Neural progenitor cell (in vitro differentiated cells): ENCODE measurements at regions not wholly inside any gene's neighbourhood (a gene's known extent, or its start where the extent isn't known, plus 50 kb on each side); places are given as distances from the start of the nearest gene placed in this dataset.

ENCODE experiments used
- DNase-seq: peaks from one replicate; pipeline ENCODE4 v3.0.0-alpha.2; 2016; ENCODE audit warnings: low spot score
- H2AFZ ChIP-seq: fragments of 200-600 bp; sonication (generic); replicated peaks from 2 replicates; pipeline ENCODE4 v1.6.1; 2016; ENCODE audit warnings: antibody characterized with exemption
- H3F3A ChIP-seq: fragments of 200-600 bp; sonication (generic); 2 replicates; pipeline ENCODE4 v1.6.1; 2016; ENCODE audit warnings: antibody characterized with exemption, low read depth
- H3K27ac ChIP-seq: fragments of 200-600 bp; sonication (generic); 2 replicates; pipeline ENCODE4 v1.5.1; 2016; ENCODE audit warnings: mild to moderate bottlenecking
- H3K27me3 ChIP-seq: fragments of 200-600 bp; sonication (generic); 2 replicates; pipeline ENCODE4 v1.6.1; 2016; ENCODE audit warnings: mild to moderate bottlenecking, moderate library complexity
- H3K36me3 ChIP-seq: fragments of 200-600 bp; sonication (generic); 2 replicates; pipeline ENCODE4 v1.5.1; 2016
- H3K4me1 ChIP-seq: fragments of 200-600 bp; sonication (generic); 2 replicates; pipeline ENCODE4 v1.6.1; 2016; ENCODE audit warnings: mixed run types
- H3K4me2 ChIP-seq: fragments of 200-600 bp; sonication (generic); 2 replicates; pipeline ENCODE4 v1.6.1; 2016
- H3K4me3 ChIP-seq: fragments of 200-600 bp; sonication (generic); 2 replicates; pipeline ENCODE4 v1.5.1; 2016
- H3K79me2 ChIP-seq: fragments of 200-600 bp; sonication (generic); 2 replicates; pipeline ENCODE4 v1.6.1; 2016; ENCODE audit warnings: low read depth
- H3K9ac ChIP-seq: fragments of 200-600 bp; sonication (generic); 2 replicates; pipeline ENCODE4 v1.6.1; 2016
- H3K9me3 ChIP-seq: fragments of 200-600 bp; sonication (generic); 2 replicates; pipeline ENCODE4 v1.5.1; 2016; ENCODE audit warnings: low read depth
- H4K20me1 ChIP-seq: fragments of 200-600 bp; sonication (generic); 2 replicates; pipeline ENCODE4 v1.6.1; 2016; ENCODE audit warnings: low read depth
- H3K27ac Mint-ChIP-seq: 3 replicates; pipeline ENCODE4 v1.8.0; 2021; ENCODE audit warnings: mixed read lengths
- H3K27me3 Mint-ChIP-seq: 2 replicates; pipeline ENCODE4 v1.8.0; 2022; ENCODE audit warnings: low read depth, mild to moderate bottlenecking, inconsistent platforms, moderate library complexity, mixed read lengths; ENCODE audit not compliant: insufficient read depth
- H3K36me3 Mint-ChIP-seq: 3 replicates; pipeline ENCODE4 v1.8.0; 2021; ENCODE audit warnings: mixed read lengths
- H3K4me1 Mint-ChIP-seq: 3 replicates; pipeline ENCODE4 v1.8.0; 2021; ENCODE audit warnings: mixed read lengths
- H3K4me3 Mint-ChIP-seq: 3 replicates; pipeline ENCODE4 v1.8.0; 2021; ENCODE audit warnings: mild to moderate bottlenecking, moderate library complexity, mixed read lengths
- H3K9me3 Mint-ChIP-seq: 3 replicates; pipeline ENCODE4 v1.8.0; 2020; ENCODE audit warnings: mixed read lengths
- CTCF ChIP-seq: fragments of 200-600 bp; sonication (generic); IDR thresholded peaks from 2 replicates; pipeline ENCODE4 v1.5.1; 2017; ENCODE audit warnings: antibody characterized with exemption, mild to moderate bottlenecking
- EZH2 ChIP-seq: fragments of 200-600 bp; sonication (generic); IDR thresholded peaks from 2 replicates; pipeline ENCODE4 v1.6.1; 2017; ENCODE audit warnings: antibody characterized with exemption, mild to moderate bottlenecking, moderate library complexity
- EZH2phosphoT487 ChIP-seq: fragments of 200-600 bp; sonication (generic); IDR thresholded peaks from 2 replicates; pipeline ENCODE4 v1.6.1; 2017; ENCODE audit warnings: antibody characterized with exemption

GRCh38 chr4:79684516-79684915, 276.5 kb upstream of the GK2 start:
- Histone ChIP-seq H3K36me3 (no peaks in the 10 kb centered on the region), H3K27ac (no peak overlapping the region), H3K27me3 (no peaks in the 10 kb centered on the region), H3K9ac (no peak overlapping the region), H3K79me2 (no peaks in the 10 kb centered on the region), H3F3A (no peaks in the 10 kb centered on the region), H2AFZ (no peak overlapping the region), H3K4me1 (no peaks in the 10 kb centered on the region), H3K4me2 (no peak overlapping the region), H3K4me3 (no peak overlapping the region), H4K20me1 (no peaks in the 10 kb centered on the region), H3K9me3 (no peaks in the 10 kb centered on the region)
- DNase-seq = no peak
- no peaks in the 10 kb centered on the region for H3K36me3 Mint-ChIP-seq
- no peak overlapping the region for H3K27ac Mint-ChIP-seq
- no peaks in the 10 kb centered on the region for H3K9me3 Mint-ChIP-seq
- H3K4me1 Mint-ChIP-seq = no peaks in the 10 kb centered on the region
- H3K27me3 Mint-ChIP-seq = no peaks in the 10 kb centered on the region
- TF ChIP-seq CTCF = no peak
- no peak for TF ChIP-seq EZH2
- no peak for TF ChIP-seq EZH2phosphoT487
- no peak overlapping the region for H3K4me3 Mint-ChIP-seq

GRCh38 chr4:79682801-79683530, 274.9 kb upstream of the GK2 start:
- Mint-ChIP-seq H3K4me3 (no peak overlapping the region), H3K27me3 (no peaks in the 10 kb centered on the region), H3K36me3 (no peaks in the 10 kb centered on the region), H3K9me3 (no peaks in the 10 kb centered on the region), H3K4me1 (no peaks in the 10 kb centered on the region), H3K27ac (no peak overlapping the region)
- no peak overlapping the region for H3K27ac ChIP-seq
- DNase-seq = peak; percentile 12
- no peaks in the 10 kb centered on the region for H3K36me3 ChIP-seq
- TF ChIP-seq CTCF = no peak
- no peak overlapping the region for H3K9ac ChIP-seq
- no peaks in the 10 kb centered on the region for H3F3A ChIP-seq
- H3K9me3 ChIP-seq = no peaks in the 10 kb centered on the region
- H3K79me2 ChIP-seq = no peaks in the 10 kb centered on the region
- H3K4me3 ChIP-seq = no peak overlapping the region
- H2AFZ ChIP-seq = no peak overlapping the region
- no peaks in the 10 kb centered on the region for H3K4me1 ChIP-seq
- H3K4me2 ChIP-seq = no peak overlapping the region
- no peaks in the 10 kb centered on the region for H3K27me3 ChIP-seq
- H4K20me1 ChIP-seq = no peaks in the 10 kb centered on the region

- H4K20me1 ChIP-seq = no peaks in the 10 kb centered on the region
- Mint-ChIP-seq H3K27ac (no peak overlapping the region), H3K9me3 (no peaks in the 10 kb centered on the region), H3K36me3 (no peaks in the 10 kb centered on the region), H3K27me3 (no peaks in the 10 kb centered on the region), H3K4me1 (no peaks in the 10 kb centered on the region), H3K4me3 (no peak overlapping the region)
- H3K79me2 ChIP-seq = no peaks in the 10 kb centered on the region
- H3K9me3 ChIP-seq = no peaks in the 10 kb centered on the region
- no peak overlapping the region for H3K4me3 ChIP-seq
- H3K4me1 ChIP-seq = no peaks in the 10 kb centered on the region
- H3K4me2 ChIP-seq = no peak overlapping the region
- TF ChIP-seq EZH2phosphoT487 (no peak), CTCF (no peak), EZH2 (no peak)
- H3F3A ChIP-seq = no peaks in the 10 kb centered on the region
- no peak overlapping the region for H3K27ac ChIP-seq
- no peak overlapping the region for H2AFZ ChIP-seq
- H3K9ac ChIP-seq = no peak overlapping the region
- no peaks in the 10 kb centered on the region for H3K27me3 ChIP-seq
- DNase-seq = no peak
- no peaks in the 10 kb centered on the region for H3K36me3 ChIP-seq
Observed at GRCh38 chr4:79682161-79682560, 274.1 kb upstream of the GK2 start.
